SK-N-SH treated with all-trans-retinoic acid at 6 μM for 48 hours (cell line): ENCODE measurements at regions not wholly inside any gene's neighbourhood (a gene's known extent, or its start where the extent isn't known, plus 50 kb on each side); places are given as distances from the start of the nearest gene placed in this dataset.

Source experiments
- ATAC-seq: fragments of 200-7000 bp; cut with Tn5 transposase; 3 replicates; pipeline ENCODE4 v1.9.1; 2020; ENCODE audit warnings: mild to moderate bottlenecking, moderate library complexity
- ARNTL ChIP-seq: fragments of 450-650 bp; formaldehyde crosslinking; IDR thresholded peaks from 2 replicates; pipeline ENCODE4 v1.5.0; 2020; ENCODE audit warnings: low read depth, mild to moderate bottlenecking, moderate library complexity, borderline replicate concordance
- BACH2 ChIP-seq: fragments of 250-450 bp; sonication (Bioruptor Pico); IDR thresholded peaks from 2 replicates; pipeline ENCODE4 v1.9.0; 2021; ENCODE audit warnings: mild to moderate bottlenecking, borderline replicate concordance
- CSDC2 ChIP-seq: fragments of 250-450 bp; sonication (Bioruptor Pico); IDR thresholded peaks from 2 replicates; pipeline ENCODE4 v1.5.0; 2020; ENCODE audit warnings: mild to moderate bottlenecking, moderate library complexity
- ESRRG ChIP-seq: fragments of 250-450 bp; sonication (Bioruptor Pico); IDR thresholded peaks from 2 replicates; pipeline ENCODE4 v1.6.1; 2021; ENCODE audit warnings: mild to moderate bottlenecking
- GLIS3 ChIP-seq: fragments of 250-450 bp; sonication (Bioruptor Pico); IDR thresholded peaks from 2 replicates; pipeline ENCODE4 v1.5.0; 2020; ENCODE audit warnings: mild to moderate bottlenecking, moderate library complexity
- ISL1 ChIP-seq: fragments of 250-450 bp; sonication (Bioruptor Pico); IDR thresholded peaks from 2 replicates; pipeline ENCODE4 v2.1.2; 2022; ENCODE audit warnings: mild to moderate bottlenecking, moderate library complexity
- OSR1 ChIP-seq: fragments of 250-450 bp; sonication (Bioruptor Pico); IDR thresholded peaks from 2 replicates; pipeline ENCODE4 v1.8.0; 2022; ENCODE audit warnings: moderate library complexity, mild to moderate bottlenecking, inconsistent platforms
- PPARA ChIP-seq: fragments of 250-450 bp; sonication (Bioruptor Pico); IDR thresholded peaks from 2 replicates; pipeline ENCODE4 v1.5.0; 2020; ENCODE audit warnings: mild to moderate bottlenecking, borderline replicate concordance
- RARB ChIP-seq: fragments of 250-450 bp; sonication (Bioruptor Pico); IDR thresholded peaks from 2 replicates; pipeline ENCODE4 v1.8.0; 2021; ENCODE audit warnings: mild to moderate bottlenecking, moderate library complexity
- TCF4 ChIP-seq: fragments of 250-450 bp; sonication (Bioruptor Pico); IDR thresholded peaks from 2 replicates; pipeline ENCODE4 v1.8.0; 2021; ENCODE audit warnings: mild to moderate bottlenecking, moderate library complexity, borderline replicate concordance
- TOX ChIP-seq: fragments of 250-450 bp; sonication (Bioruptor Pico); IDR thresholded peaks from 2 replicates; pipeline ENCODE4 v1.8.0; 2021; ENCODE audit warnings: mild to moderate bottlenecking, moderate library complexity, borderline replicate concordance
- ZFP3 ChIP-seq: fragments of 250-450 bp; sonication (Bioruptor Pico); IDR thresholded peaks from 2 replicates; pipeline ENCODE4 v1.5.0; 2020; ENCODE audit warnings: mild to moderate bottlenecking, moderate library complexity
- TF ChIP-seq, protein P1 (sequence below): fragments of 250-450 bp; sonication (Bioruptor Pico); IDR thresholded peaks from 2 replicates; pipeline ENCODE4 v1.5.1; 2020; ENCODE audit warnings: low read depth, mild to moderate bottlenecking, moderate library complexity
- TF ChIP-seq, protein P2 (sequence below): fragments of 250-450 bp; sonication (Bioruptor Pico); IDR thresholded peaks from 2 replicates; pipeline ENCODE4 v1.5.0; 2020; ENCODE audit warnings: mild to moderate bottlenecking, moderate library complexity
- TF ChIP-seq, protein P3 (sequence below): fragments of 250-450 bp; sonication (Bioruptor Pico); IDR thresholded peaks from 2 replicates; pipeline ENCODE4 v1.8.0; 2020; ENCODE audit warnings: mild to moderate bottlenecking, moderate library complexity, borderline replicate concordance
- TF ChIP-seq, protein P4 (sequence below): fragments of 250-450 bp; sonication (Bioruptor Pico); IDR thresholded peaks from 2 replicates; pipeline ENCODE4 v1.5.1; 2021; ENCODE audit warnings: mild to moderate bottlenecking, moderate library complexity
- TF ChIP-seq, protein P5 (sequence below): fragments of 250-450 bp; sonication (Bioruptor Pico); IDR thresholded peaks from 2 replicates; pipeline ENCODE4 v1.8.0; 2021; ENCODE audit warnings: low read depth, mild to moderate bottlenecking, moderate library complexity, borderline replicate concordance

DNA sequence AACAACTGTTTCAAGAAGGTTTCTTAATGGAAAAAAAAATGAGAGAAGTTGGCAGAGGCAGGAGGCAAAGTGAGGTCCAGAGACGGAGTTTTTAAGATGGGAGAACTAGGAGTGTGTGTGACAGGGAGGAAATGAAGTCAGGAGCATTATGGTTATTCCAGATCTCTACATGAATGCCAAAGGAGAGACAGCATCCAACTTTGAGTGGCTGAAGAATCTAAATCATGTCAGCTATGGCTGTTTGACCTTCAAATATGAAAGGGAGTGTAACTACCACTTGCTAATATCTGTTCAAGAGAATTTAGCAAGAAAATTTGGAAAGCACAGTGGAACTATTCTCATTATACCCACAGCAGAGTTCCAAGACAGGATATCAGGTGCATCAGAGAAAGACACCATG is 81.2 kb upstream of the CCBE1 start:
- no peak for ATAC-seq
- TF ChIP-seq TOX (CRISPR knock-in tag): no peak
- TF ChIP-seq ARNTL (CRISPR knock-in tag): no peak
- no peak for TF ChIP-seq RARB (CRISPR knock-in tag)
- no peak for TF ChIP-seq ESRRG (CRISPR knock-in tag)
- TF ChIP-seq, protein P1, sequence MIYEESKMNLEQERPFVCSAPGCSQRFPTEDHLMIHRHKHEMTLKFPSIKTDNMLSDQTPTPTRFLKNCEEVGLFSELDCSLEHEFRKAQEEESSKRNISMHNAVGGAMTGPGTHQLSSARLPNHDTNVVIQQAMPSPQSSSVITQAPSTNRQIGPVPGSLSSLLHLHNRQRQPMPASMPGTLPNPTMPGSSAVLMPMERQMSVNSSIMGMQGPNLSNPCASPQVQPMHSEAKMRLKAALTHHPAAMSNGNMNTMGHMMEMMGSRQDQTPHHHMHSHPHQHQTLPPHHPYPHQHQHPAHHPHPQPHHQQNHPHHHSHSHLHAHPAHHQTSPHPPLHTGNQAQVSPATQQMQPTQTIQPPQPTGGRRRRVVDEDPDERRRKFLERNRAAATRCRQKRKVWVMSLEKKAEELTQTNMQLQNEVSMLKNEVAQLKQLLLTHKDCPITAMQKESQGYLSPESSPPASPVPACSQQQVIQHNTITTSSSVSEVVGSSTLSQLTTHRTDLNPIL (CRISPR knock-in tag): no peak
- no peak for TF ChIP-seq GLIS3
- TF ChIP-seq, protein P2, sequence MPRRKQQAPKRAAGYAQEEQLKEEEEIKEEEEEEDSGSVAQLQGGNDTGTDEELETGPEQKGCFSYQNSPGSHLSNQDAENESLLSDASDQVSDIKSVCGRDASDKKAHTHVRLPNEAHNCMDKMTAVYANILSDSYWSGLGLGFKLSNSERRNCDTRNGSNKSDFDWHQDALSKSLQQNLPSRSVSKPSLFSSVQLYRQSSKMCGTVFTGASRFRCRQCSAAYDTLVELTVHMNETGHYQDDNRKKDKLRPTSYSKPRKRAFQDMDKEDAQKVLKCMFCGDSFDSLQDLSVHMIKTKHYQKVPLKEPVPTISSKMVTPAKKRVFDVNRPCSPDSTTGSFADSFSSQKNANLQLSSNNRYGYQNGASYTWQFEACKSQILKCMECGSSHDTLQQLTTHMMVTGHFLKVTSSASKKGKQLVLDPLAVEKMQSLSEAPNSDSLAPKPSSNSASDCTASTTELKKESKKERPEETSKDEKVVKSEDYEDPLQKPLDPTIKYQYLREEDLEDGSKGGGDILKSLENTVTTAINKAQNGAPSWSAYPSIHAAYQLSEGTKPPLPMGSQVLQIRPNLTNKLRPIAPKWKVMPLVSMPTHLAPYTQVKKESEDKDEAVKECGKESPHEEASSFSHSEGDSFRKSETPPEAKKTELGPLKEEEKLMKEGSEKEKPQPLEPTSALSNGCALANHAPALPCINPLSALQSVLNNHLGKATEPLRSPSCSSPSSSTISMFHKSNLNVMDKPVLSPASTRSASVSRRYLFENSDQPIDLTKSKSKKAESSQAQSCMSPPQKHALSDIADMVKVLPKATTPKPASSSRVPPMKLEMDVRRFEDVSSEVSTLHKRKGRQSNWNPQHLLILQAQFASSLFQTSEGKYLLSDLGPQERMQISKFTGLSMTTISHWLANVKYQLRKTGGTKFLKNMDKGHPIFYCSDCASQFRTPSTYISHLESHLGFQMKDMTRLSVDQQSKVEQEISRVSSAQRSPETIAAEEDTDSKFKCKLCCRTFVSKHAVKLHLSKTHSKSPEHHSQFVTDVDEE: no peak
- no peak for TF ChIP-seq TCF4 (CRISPR knock-in tag)
- no peak for TF ChIP-seq BACH2 (CRISPR knock-in tag)
- TF ChIP-seq CSDC2 (CRISPR knock-in tag): no peak
- TF ChIP-seq OSR1 (CRISPR knock-in tag): no peak
- TF ChIP-seq, protein P3, sequence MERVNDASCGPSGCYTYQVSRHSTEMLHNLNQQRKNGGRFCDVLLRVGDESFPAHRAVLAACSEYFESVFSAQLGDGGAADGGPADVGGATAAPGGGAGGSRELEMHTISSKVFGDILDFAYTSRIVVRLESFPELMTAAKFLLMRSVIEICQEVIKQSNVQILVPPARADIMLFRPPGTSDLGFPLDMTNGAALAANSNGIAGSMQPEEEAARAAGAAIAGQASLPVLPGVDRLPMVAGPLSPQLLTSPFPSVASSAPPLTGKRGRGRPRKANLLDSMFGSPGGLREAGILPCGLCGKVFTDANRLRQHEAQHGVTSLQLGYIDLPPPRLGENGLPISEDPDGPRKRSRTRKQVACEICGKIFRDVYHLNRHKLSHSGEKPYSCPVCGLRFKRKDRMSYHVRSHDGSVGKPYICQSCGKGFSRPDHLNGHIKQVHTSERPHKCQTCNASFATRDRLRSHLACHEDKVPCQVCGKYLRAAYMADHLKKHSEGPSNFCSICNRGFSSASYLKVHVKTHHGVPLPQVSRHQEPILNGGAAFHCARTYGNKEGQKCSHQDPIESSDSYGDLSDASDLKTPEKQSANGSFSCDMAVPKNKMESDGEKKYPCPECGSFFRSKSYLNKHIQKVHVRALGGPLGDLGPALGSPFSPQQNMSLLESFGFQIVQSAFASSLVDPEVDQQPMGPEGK: no peak

DNA sequence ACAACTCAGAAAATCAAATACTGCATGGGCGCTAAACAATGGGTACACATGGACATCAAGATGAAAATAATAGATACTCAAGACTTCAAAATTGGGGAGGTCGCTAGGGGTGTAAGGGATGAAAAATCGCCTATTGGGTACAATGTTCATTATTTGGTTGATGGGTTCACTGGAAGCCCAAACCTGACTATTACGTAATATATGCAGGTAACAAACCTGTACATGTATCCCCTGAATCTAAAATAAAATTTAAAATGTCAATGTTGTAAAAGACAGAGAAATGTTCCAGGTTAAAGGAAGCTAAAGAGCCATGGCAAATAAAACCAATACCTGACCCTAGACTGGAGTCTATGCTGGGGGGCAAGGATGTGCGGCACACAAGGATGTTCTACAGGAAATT is 80.4 kb upstream of the CCBE1 start:
- TF ChIP-seq, protein P2: no peak
- TF ChIP-seq, protein P4, sequence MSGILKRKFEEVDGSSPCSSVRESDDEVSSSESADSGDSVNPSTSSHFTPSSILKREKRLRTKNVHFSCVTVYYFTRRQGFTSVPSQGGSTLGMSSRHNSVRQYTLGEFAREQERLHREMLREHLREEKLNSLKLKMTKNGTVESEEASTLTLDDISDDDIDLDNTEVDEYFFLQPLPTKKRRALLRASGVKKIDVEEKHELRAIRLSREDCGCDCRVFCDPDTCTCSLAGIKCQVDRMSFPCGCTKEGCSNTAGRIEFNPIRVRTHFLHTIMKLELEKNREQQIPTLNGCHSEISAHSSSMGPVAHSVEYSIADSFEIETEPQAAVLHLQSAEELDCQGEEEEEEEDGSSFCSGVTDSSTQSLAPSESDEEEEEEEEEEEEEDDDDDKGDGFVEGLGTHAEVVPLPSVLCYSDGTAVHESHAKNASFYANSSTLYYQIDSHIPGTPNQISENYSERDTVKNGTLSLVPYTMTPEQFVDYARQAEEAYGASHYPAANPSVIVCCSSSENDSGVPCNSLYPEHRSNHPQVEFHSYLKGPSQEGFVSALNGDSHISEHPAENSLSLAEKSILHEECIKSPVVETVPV (CRISPR knock-in tag): no peak
- TF ChIP-seq ISL1 (CRISPR knock-in tag): no peak
- TF ChIP-seq, protein P5, sequence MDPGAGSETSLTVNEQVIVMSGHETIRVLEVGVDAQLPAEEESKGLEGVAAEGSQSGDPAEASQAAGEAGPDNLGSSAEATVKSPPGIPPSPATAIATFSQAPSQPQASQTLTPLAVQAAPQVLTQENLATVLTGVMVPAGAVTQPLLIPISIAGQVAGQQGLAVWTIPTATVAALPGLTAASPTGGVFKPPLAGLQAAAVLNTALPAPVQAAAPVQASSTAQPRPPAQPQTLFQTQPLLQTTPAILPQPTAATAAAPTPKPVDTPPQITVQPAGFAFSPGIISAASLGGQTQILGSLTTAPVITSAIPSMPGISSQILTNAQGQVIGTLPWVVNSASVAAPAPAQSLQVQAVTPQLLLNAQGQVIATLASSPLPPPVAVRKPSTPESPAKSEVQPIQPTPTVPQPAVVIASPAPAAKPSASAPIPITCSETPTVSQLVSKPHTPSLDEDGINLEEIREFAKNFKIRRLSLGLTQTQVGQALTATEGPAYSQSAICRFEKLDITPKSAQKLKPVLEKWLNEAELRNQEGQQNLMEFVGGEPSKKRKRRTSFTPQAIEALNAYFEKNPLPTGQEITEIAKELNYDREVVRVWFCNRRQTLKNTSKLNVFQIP: no peak
- TF ChIP-seq ZFP3 (CRISPR knock-in tag): no peak

DNA sequence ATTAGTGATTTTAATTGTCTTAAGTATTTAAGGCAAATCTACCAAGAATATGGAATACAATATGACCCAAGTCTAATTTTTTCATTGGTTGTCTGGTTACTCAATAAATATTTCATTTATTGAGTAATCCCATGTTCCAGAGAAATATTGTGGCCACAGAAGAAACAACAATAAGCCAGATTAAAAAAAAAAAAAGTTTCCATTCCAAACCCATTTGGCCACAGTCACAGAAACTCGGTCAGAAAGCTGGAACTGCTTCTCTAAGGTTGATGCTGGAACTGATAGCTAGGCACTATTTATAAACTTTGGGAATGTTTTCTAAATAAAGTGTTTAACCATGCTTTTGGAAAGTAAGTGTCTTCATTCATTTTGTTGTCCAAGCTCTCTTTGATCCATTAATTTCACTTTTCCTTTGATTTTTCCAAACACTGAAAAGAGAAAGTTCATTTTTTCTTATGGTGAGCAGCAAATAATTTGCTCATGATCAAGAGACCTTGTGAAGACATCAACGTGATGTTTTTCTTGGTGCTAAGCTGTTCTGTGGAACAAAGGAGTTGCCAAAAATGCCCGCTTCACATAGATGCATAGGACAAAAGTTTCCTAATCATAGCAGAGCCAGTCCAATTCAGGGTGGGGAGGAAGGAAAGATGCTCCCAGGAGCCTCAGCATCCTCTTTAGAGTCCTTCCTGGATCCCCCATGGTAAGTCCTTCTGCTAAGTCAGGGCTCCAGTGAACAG is 72.1 kb upstream of the CCBE1 start:
- TF ChIP-seq PPARA (CRISPR knock-in tag): no peak
- no peak for ATAC-seq

More for the DNA sequence above, 80.4 kb upstream of the CCBE1 start:
- no peak for ATAC-seq
